ENCODE measurements at regions not wholly inside any gene's neighbourhood (a gene's known extent, or its start where the extent isn't known, plus 50 kb on each side); places are given as distances from the start of the nearest gene placed in this dataset.

DNA sequence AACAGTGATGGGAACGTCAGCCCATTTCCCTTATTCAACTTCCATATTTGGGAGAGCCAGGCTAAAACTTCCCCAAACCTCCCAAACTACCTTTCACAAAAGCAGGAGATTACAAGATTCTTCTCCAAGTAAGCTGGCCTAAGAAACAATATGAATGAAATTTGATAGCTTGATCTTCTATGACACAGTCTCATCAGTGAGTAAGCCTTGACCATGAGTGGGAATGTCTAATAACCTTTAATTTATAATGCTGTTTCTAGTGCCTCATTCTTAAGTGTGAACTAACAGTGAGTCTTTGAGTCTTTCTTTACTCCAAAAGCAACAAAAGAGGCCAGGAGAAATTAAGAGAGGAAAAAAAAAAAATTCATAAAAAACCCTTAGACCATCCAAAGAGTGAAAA lies 1379.9 kb downstream of the EFNA5 start:
- TF ChIP-seq CTCF (IDR thresholded peaks at IDR 0.05), result no peak
- no peak overlapping the region for H3K27ac ChIP-seq
- no peaks in the 10 kb centered on the region for H3K27me3 ChIP-seq
- no peaks in the 10 kb centered on the region for H3K4me1 ChIP-seq (ENCODE audit: control insufficient read depth in 1 of 2, insufficient read depth in 1 of 2, low read depth in 1 of 2, low read length in 1 of 2)
- no peaks in the 10 kb centered on the region for H3K36me3 ChIP-seq
- no peak overlapping the region for H3K4me3 ChIP-seq (ENCODE audit: low read depth in 1 of 2, low read length in 1 of 2)
- H3K9me3 ChIP-seq, result no peaks in the 10 kb centered on the region

DNA sequence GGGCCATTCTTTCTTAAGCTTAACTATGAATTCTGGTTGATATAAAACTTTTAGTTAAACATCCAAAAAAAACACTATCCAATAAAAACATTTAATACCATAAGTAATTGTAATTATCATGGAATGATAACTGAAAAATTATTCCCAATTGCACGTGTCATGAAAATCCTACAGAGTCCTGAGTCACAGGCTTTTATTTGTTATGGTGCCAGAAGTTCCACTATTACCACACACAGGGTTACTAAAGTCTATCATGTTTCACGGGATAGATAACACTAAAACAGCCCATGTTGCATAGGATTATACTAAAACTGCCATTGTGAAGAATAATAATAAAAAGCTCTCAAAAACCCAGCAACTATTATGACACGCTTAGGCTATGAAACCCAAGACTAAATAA lies 1381.8 kb downstream of the EFNA5 start:
- no peaks in the 10 kb centered on the region for H3K27me3 ChIP-seq
- no peaks in the 10 kb centered on the region for H3K9me3 ChIP-seq

GRCh38 chr5:106277540-106278096 lies 1393.1 kb downstream of the EFNA5 start:
- Histone ChIP-seq H3K27me3 (no peaks in the 10 kb centered on the region), H3K4me3 (ENCODE audit: low read depth in 1 of 2, low read length in 1 of 2) (no peak overlapping the region), H3K27ac (no peak overlapping the region), H3K4me1 (ENCODE audit: control insufficient read depth in 1 of 2, insufficient read depth in 1 of 2, low read depth in 1 of 2, low read length in 1 of 2) (no peaks in the 10 kb centered on the region), H3K36me3 (no peaks in the 10 kb centered on the region), H3K9me3 (no peaks in the 10 kb centered on the region)
- no peak for TF ChIP-seq CTCF (IDR thresholded peaks at IDR 0.05)

More for the DNA sequence above, 1381.8 kb downstream of the EFNA5 start:
- Histone ChIP-seq H3K36me3 (no peaks in the 10 kb centered on the region), H3K4me3 (ENCODE audit: low read depth in 1 of 2, low read length in 1 of 2) (no peak overlapping the region), H3K27ac (no peak overlapping the region), H3K4me1 (ENCODE audit: control insufficient read depth in 1 of 2, insufficient read depth in 1 of 2, low read depth in 1 of 2, low read length in 1 of 2) (no peaks in the 10 kb centered on the region)
- TF ChIP-seq CTCF (IDR thresholded peaks at IDR 0.05), result no peak

- no peak overlapping the region for H3K4me3 ChIP-seq (ENCODE audit: low read depth in 1 of 2, low read length in 1 of 2)
- no peaks in the 10 kb centered on the region for H3K9me3 ChIP-seq
- no peak overlapping the region for H3K27ac ChIP-seq
- H3K36me3 ChIP-seq, result no peaks in the 10 kb centered on the region
- TF ChIP-seq CTCF (IDR thresholded peaks at IDR 0.05), result no peak
- no peaks in the 10 kb centered on the region for H3K4me1 ChIP-seq (ENCODE audit: control insufficient read depth in 1 of 2, insufficient read depth in 1 of 2, low read depth in 1 of 2, low read length in 1 of 2)
- no peaks in the 10 kb centered on the region for H3K27me3 ChIP-seq
These were observed 1401.4 kb downstream of the EFNA5 start for GRCh38 chr5:106269252-106269843.

DNA sequence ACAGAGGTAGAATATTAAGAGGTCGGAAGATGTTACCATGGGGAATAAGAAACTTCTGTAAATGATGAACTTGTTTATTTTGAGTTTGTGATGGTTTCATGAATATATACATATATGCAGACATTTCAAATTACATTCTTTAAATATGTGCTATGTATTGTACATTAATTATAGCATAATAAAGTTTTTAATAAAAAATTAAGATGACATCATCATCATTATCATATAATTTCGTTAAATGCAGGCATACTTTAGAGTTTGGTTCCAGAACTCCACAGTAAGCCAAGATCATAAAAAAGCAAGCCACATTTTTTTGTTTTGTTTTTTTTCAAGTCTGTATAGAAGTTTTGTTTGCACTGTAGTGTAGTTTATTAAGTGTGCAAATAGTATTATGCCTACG lies 1403.5 kb downstream of the EFNA5 start:
- no peak overlapping the region for H3K27ac ChIP-seq
- no peaks in the 10 kb centered on the region for H3K36me3 ChIP-seq
- no peak for TF ChIP-seq CTCF (IDR thresholded peaks at IDR 0.05)
- H3K9me3 ChIP-seq, result no peaks in the 10 kb centered on the region
- H3K27me3 ChIP-seq, result no peaks in the 10 kb centered on the region
- H3K4me1 ChIP-seq (ENCODE audit: control insufficient read depth in 1 of 2, insufficient read depth in 1 of 2, low read depth in 1 of 2, low read length in 1 of 2), result no peaks in the 10 kb centered on the region
- H3K4me3 ChIP-seq (ENCODE audit: low read depth in 1 of 2, low read length in 1 of 2), result no peak overlapping the region

All from neutrophil (primary cell).